Breast epithelium (tissue), 4 donors: ENCODE measurements at regions not wholly inside any gene's neighbourhood (a gene's known extent, or its start where the extent isn't known, plus 50 kb on each side); places are given as distances from the start of the nearest gene placed in this dataset.

Experiments
- DNase-seq, 2 donors: peaks; one replicate each; pipeline ENCODE4 v3.0.0-alpha.2; 2019; ENCODE audit warnings: low spot score in 2 of 2
- H3K27ac ChIP-seq, 2 donors: fragments of 200-600 bp; sonication (generic) in 1 of 2; one replicate each; pipeline ENCODE4 v1.5.1; 2016 to 2019; ENCODE audit warnings: mild to moderate bottlenecking in 1 of 2
- H3K27me3 ChIP-seq, 2 donors: fragments of 200-600 bp; sonication (generic) in 1 of 2; one replicate each; pipeline versions ENCODE4 v1.5.1 to v1.6.0; 2017 to 2019; ENCODE audit warnings: control low read depth in 1 of 2, mild to moderate bottlenecking in 1 of 2
- H3K36me3 ChIP-seq: fragments of 200-600 bp; one replicate; pipeline ENCODE4 v1.5.1; 2019
- H3K4me1 ChIP-seq, 2 donors: fragments of 200-600 bp; sonication (generic); one replicate each; pipeline ENCODE4 v1.5.1; 2016 to 2019; ENCODE audit warnings: control low read depth in 1 of 2
- H3K4me3 ChIP-seq, 3 donors: fragments of 200-600 bp; sonication (generic); 1 replicate in 2 of 3; 2 replicates in 1 of 3; pipeline ENCODE4 v1.5.1; 2016 to 2019; ENCODE audit warnings: mild to moderate bottlenecking in 3 of 3, moderate library complexity in 2 of 3
- H3K9me3 ChIP-seq, 2 donors: fragments of 200-600 bp; sonication (generic) in 1 of 2; one replicate each; pipeline ENCODE4 v1.5.1; 2016 to 2019; ENCODE audit warnings: control low read depth in 1 of 2
- POLR2A ChIP-seq: fragments of 450-650 bp; IDR thresholded peaks from one replicate; pipeline ENCODE4 v1.6.1; 2016; ENCODE audit warnings: antibody characterized with exemption, mild to moderate bottlenecking, moderate library complexity
- POLR2AphosphoS5 ChIP-seq, 3 donors: sonication (generic); formaldehyde crosslinking; IDR thresholded peaks; one replicate each; pipeline ENCODE4 v1.6.1; 2017; ENCODE audit warnings: antibody characterized with exemption in 3 of 3
- intact Hi-C: fragments of 100-400 bp; cut with DNase I; formaldehyde crosslinking; loops from one replicate; pipeline ENCODE4 v1.15.1; 2023; ENCODE audit warnings: low total_unique reads
- TF ChIP-seq, protein P1 (sequence below), 3 donors: fragments of 450-650 bp; IDR thresholded peaks; one replicate each; pipeline ENCODE4 v1.5.1; 2016 to 2017; ENCODE audit warnings: antibody characterized with exemption in 3 of 3, mild to moderate bottlenecking in 3 of 3, moderate library complexity in 3 of 3

- H3K27ac ChIP-seq = no peak overlapping the region
- no peaks in the 10 kb centered on the region for H3K36me3 ChIP-seq
- intact Hi-C loops = no loop called here
- H3K27me3 ChIP-seq = peaks cover 7 to 39% of the 10 kb centered on the region in 2 donors
- DNase-seq = no peak
- H3K9me3 ChIP-seq = no peaks in the 10 kb centered on the region
- TF ChIP-seq, protein P1, sequence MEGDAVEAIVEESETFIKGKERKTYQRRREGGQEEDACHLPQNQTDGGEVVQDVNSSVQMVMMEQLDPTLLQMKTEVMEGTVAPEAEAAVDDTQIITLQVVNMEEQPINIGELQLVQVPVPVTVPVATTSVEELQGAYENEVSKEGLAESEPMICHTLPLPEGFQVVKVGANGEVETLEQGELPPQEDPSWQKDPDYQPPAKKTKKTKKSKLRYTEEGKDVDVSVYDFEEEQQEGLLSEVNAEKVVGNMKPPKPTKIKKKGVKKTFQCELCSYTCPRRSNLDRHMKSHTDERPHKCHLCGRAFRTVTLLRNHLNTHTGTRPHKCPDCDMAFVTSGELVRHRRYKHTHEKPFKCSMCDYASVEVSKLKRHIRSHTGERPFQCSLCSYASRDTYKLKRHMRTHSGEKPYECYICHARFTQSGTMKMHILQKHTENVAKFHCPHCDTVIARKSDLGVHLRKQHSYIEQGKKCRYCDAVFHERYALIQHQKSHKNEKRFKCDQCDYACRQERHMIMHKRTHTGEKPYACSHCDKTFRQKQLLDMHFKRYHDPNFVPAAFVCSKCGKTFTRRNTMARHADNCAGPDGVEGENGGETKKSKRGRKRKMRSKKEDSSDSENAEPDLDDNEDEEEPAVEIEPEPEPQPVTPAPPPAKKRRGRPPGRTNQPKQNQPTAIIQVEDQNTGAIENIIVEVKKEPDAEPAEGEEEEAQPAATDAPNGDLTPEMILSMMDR (IDR thresholded peaks at IDR 0.05) = no peak
- TF ChIP-seq POLR2AphosphoS5 (IDR thresholded peaks at IDR 0.05) (no peak), POLR2A (no peak)
- H3K4me1 ChIP-seq = no peaks in the 10 kb centered on the region
- H3K4me3 ChIP-seq = peak overlapping the region in 1 of 3 donors; percentile 43
Measured at GRCh38 chrX:2584251-2585157, 83.7 kb upstream of the DHRSX start.

DNA sequence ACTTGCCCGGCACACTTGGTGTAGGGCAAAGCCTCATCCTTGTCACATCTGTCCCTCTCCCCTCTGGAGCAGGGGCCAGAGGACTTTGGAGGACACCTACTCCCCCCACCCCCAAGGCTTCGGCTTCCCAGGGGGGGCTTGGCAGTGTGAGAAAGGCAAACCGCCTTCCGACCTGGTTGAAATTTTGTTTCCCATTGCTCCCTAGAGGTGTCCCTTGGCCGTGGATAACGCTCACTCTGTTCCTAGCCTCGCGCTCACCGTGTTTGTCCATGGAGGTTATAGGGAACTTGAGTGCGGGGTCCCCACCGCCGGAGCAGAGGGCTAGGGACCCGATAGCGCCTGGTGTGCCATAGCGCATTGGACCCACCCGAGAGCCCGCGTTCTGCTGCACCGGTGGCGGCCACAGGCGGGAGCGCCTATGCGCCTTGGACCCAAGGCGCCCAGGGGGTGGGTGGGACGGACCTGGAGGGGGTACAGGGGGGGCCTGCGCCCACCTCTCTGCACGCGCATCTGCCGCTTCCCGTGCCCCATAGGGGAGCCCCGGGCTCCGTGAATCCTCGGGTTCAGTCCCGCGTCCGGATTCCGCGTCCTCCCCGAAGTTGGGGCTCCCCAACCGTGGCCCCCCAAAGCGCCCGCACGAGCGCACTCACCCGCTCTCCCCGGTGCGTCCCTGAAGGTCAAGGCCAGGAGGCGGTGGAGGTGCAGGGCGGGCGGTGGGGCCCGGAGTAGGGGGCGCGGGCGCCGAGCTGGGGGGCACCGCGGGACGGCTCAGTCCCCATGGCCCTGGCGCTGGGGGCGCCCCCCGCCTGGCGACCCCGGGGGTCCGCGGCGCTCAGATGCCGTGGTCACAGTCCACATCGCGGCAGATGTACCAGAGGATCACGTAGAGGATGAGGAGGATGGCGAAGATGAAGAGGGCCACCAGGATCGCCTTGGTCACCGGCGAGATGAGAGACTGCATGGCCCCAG is 82.7 kb upstream of the DHRSX start:
- H3K27ac ChIP-seq = no peak overlapping the region
- TF ChIP-seq, protein P1 (IDR thresholded peaks at IDR 0.05) = no peak
- no peak for TF ChIP-seq POLR2AphosphoS5 (IDR thresholded peaks at IDR 0.05)
- TF ChIP-seq POLR2A = no peak
- intact Hi-C loops = no loop called here
- no peaks in the 10 kb centered on the region for H3K36me3 ChIP-seq
- peak overlapping the region in 1 of 3 donors; percentile 43 for H3K4me3 ChIP-seq
- peaks cover 7 to 39% of the 10 kb centered on the region in 2 donors for H3K27me3 ChIP-seq
- no peaks in the 10 kb centered on the region for H3K9me3 ChIP-seq
- no peaks in the 10 kb centered on the region for H3K4me1 ChIP-seq
- DNase-seq = no peak

- H3K9me3 ChIP-seq = no peaks in the 10 kb centered on the region
- H3K36me3 ChIP-seq = no peaks in the 10 kb centered on the region
- intact Hi-C loops = no loop called here
- H3K4me1 ChIP-seq = no peaks in the 10 kb centered on the region
- TF ChIP-seq POLR2AphosphoS5 (IDR thresholded peaks at IDR 0.05) (no peak), POLR2A (no peak)
- TF ChIP-seq, protein P1 (IDR thresholded peaks at IDR 0.05) = no peak
- H3K27ac ChIP-seq = no peak overlapping the region
- H3K27me3 ChIP-seq = peaks cover 7 to 39% of the 10 kb centered on the region in 2 donors
- no peak for DNase-seq
- H3K4me3 ChIP-seq = no peak overlapping the region
Measured at GRCh38 chrX:2582667-2583066, 81.9 kb upstream of the DHRSX start.

DNA sequence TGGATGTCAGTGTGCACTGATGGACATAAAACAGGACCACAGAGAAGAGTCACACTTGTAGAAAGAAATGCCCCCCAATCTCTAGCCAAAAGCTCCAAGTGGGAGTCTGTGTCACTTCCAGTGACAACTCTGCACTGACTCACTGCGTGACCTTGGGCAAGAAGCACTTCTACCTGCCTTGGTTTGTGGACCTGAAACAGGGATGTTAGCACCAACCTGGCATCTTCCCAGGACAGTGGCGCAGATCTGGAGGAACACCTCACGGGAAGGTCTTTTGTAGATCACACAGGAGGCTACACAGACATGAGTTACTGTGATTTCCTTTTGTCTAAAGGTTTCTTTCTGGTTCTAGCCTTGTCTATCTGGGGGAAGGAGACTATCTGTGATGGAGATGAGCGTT is 80.5 kb upstream of the DHRSX start:
- TF ChIP-seq, protein P1 (IDR thresholded peaks at IDR 0.05) = no peak
- TF ChIP-seq POLR2AphosphoS5 (IDR thresholded peaks at IDR 0.05) (no peak), POLR2A (no peak)
- no peaks in the 10 kb centered on the region for H3K36me3 ChIP-seq
- H3K27ac ChIP-seq = no peak overlapping the region
- no peak for DNase-seq
- H3K4me1 ChIP-seq = no peaks in the 10 kb centered on the region
- H3K4me3 ChIP-seq = no peak overlapping the region
- intact Hi-C loops = no loop called here
- no peaks in the 10 kb centered on the region for H3K9me3 ChIP-seq
- peaks cover 7 to 39% of the 10 kb centered on the region in 2 donors for H3K27me3 ChIP-seq
